Suprapubic skin (tissue), 4 donors: ENCODE measurements at regions not wholly inside any gene's neighbourhood (a gene's known extent, or its start where the extent isn't known, plus 50 kb on each side); places are given as distances from the start of the nearest gene placed in this dataset.

Experiments
- DNase-seq, 2 donors: peaks; one replicate each; pipeline ENCODE4 v3.0.0-alpha.2; 2019; ENCODE audit warnings: low spot score in 2 of 2
- H3K27ac ChIP-seq: fragments of 200-600 bp; sonication (generic); one replicate; pipeline ENCODE4 v1.5.1; 2019
- H3K27me3 ChIP-seq: fragments of 200-600 bp; sonication (generic); one replicate; pipeline ENCODE4 v1.5.1; 2019
- H3K36me3 ChIP-seq: fragments of 200-600 bp; sonication (generic); one replicate; pipeline ENCODE4 v1.5.1; 2019
- H3K4me1 ChIP-seq: fragments of 200-600 bp; sonication (generic); one replicate; pipeline ENCODE4 v1.5.1; 2019
- H3K4me3 ChIP-seq: fragments of 200-600 bp; sonication (generic); one replicate; pipeline ENCODE4 v1.5.1; 2019; ENCODE audit warnings: mild to moderate bottlenecking
- H3K9me3 ChIP-seq: fragments of 200-600 bp; sonication (generic); one replicate; pipeline ENCODE4 v1.5.1; 2019
- EP300 ChIP-seq: sonication (generic); formaldehyde crosslinking; IDR thresholded peaks from one replicate; pipeline ENCODE4 v1.6.1; 2017; ENCODE audit warnings: antibody characterized with exemption
- POLR2A ChIP-seq, 2 donors: fragments of 450-650 bp; IDR thresholded peaks; one replicate each; pipeline ENCODE4 v1.6.1; 2017; ENCODE audit warnings: antibody characterized with exemption in 2 of 2, mild to moderate bottlenecking in 2 of 2, moderate library complexity in 2 of 2
- POLR2AphosphoS5 ChIP-seq, 3 donors: sonication (generic); formaldehyde crosslinking; IDR thresholded peaks; one replicate each; pipeline ENCODE4 v1.6.1; 2017; ENCODE audit warnings: antibody characterized with exemption in 3 of 3
- WGBS: methylation state at CpG from one replicate; pipeline ENCODE4 v1.1.5; 2018; 5-methylcytosine and 5-hydroxymethylcytosine counted together
- TF ChIP-seq, protein P1 (sequence below), 2 donors: fragments of 200-600 bp in 1 of 2; fragments of 450-650 bp in 1 of 2; sonication (generic) in 1 of 2; IDR thresholded peaks; one replicate each; pipeline ENCODE4 v1.5.1; 2016 to 2019; ENCODE audit warnings: antibody characterized with exemption in 2 of 2, mild to moderate bottlenecking in 1 of 2, moderate library complexity in 1 of 2

DNA sequence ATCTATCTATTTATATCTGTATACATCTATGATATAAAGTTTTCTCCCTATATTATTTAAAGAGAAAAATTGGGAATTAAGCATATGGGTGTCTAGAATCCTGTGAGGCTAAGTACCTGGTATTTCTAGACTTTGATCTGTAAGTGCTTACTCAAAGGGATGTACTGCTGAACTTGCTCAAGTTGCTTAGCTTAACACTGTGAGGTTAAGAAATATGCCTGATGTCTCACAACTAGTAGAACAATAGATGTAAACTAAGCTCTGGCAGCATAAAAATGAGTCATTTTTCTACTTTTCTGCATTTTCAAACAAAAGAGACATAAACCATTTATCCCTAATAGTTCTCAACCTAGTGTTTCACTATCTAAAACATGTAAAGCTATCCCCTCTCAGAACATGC, 744.4 kb upstream of the ANO3 start:
- H3K27me3 ChIP-seq: no peaks in the 10 kb centered on the region
- H3K4me3 ChIP-seq: no peak overlapping the region
- no peak overlapping the region for H3K27ac ChIP-seq
- no peaks in the 10 kb centered on the region for H3K4me1 ChIP-seq
- no peaks in the 10 kb centered on the region for H3K36me3 ChIP-seq
- DNase-seq: no peak
- no peaks in the 10 kb centered on the region for H3K9me3 ChIP-seq
- TF ChIP-seq EP300: no peak
- no peak for TF ChIP-seq POLR2AphosphoS5 (IDR thresholded peaks at IDR 0.05)
- TF ChIP-seq, protein P1, sequence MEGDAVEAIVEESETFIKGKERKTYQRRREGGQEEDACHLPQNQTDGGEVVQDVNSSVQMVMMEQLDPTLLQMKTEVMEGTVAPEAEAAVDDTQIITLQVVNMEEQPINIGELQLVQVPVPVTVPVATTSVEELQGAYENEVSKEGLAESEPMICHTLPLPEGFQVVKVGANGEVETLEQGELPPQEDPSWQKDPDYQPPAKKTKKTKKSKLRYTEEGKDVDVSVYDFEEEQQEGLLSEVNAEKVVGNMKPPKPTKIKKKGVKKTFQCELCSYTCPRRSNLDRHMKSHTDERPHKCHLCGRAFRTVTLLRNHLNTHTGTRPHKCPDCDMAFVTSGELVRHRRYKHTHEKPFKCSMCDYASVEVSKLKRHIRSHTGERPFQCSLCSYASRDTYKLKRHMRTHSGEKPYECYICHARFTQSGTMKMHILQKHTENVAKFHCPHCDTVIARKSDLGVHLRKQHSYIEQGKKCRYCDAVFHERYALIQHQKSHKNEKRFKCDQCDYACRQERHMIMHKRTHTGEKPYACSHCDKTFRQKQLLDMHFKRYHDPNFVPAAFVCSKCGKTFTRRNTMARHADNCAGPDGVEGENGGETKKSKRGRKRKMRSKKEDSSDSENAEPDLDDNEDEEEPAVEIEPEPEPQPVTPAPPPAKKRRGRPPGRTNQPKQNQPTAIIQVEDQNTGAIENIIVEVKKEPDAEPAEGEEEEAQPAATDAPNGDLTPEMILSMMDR (IDR thresholded peaks at IDR 0.05): no peak
- TF ChIP-seq POLR2A (IDR thresholded peaks at IDR 0.05): no peak

GRCh38 chr11:25593221-25593620, 738.7 kb upstream of the ANO3 start:
- 73% methylated on average over 5 of the region's 5 CpGs for WGBS
- no peak overlapping the region for H3K4me3 ChIP-seq
- H3K27ac ChIP-seq: no peak overlapping the region
- no peaks in the 10 kb centered on the region for H3K9me3 ChIP-seq
- H3K4me1 ChIP-seq: no peaks in the 10 kb centered on the region
- TF ChIP-seq EP300 (no peak), POLR2AphosphoS5 (IDR thresholded peaks at IDR 0.05) (no peak), POLR2A (IDR thresholded peaks at IDR 0.05) (no peak)
- TF ChIP-seq, protein P1 (IDR thresholded peaks at IDR 0.05): no peak
- no peaks in the 10 kb centered on the region for H3K27me3 ChIP-seq
- no peak for DNase-seq
- H3K36me3 ChIP-seq: no peaks in the 10 kb centered on the region

DNA sequence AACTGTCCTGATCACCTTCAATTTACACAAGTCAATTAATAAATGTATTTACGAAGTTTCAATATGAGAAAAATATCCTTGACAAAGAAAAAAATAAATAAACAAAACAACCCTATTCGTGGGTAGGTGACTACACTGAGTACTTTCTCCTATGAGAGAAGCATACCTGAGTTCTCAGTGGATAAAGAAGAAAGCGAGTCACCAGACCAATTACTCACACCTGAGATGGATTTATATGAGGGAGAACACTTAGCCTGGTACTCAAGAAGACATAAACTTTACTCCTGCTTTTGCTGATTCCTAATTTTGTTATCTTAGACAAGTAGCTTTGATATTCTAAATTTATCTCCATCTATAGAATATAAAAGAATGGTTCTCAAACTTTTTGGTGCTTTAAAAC, 735.2 kb upstream of the ANO3 start:
- Histone ChIP-seq H3K9me3 (no peaks in the 10 kb centered on the region), H3K27ac (no peak overlapping the region), H3K27me3 (no peaks in the 10 kb centered on the region), H3K36me3 (no peaks in the 10 kb centered on the region), H3K4me1 (no peaks in the 10 kb centered on the region), H3K4me3 (no peak overlapping the region)
- WGBS: 84% methylated on average over 3 of the region's 3 CpGs
- TF ChIP-seq, protein P1 (IDR thresholded peaks at IDR 0.05): no peak
- TF ChIP-seq EP300 (no peak), POLR2A (IDR thresholded peaks at IDR 0.05) (no peak), POLR2AphosphoS5 (IDR thresholded peaks at IDR 0.05) (no peak)
- DNase-seq: no peak

DNA sequence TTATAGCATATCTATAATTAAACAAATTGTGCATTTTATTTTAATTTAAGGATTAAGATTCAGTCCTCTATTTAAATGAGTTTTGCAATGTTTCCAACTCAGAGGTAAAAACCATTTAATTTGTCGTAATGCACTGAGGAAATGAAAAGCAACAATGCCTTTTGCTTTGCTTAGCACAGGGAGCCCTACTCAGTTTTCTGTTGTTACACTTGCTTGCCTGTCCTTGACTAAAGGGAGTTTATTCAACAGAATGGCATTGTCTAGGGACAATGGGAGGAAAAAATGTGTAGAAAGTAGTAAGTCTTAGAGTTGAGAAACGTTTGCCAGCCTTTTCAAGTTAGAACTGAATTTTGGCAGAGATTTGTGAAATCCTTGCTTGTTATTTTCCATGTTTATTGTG, 734.2 kb upstream of the ANO3 start:
- no peak for DNase-seq
- Histone ChIP-seq H3K27ac (no peak overlapping the region), H3K4me1 (no peaks in the 10 kb centered on the region), H3K4me3 (no peak overlapping the region), H3K9me3 (no peaks in the 10 kb centered on the region), H3K27me3 (no peaks in the 10 kb centered on the region), H3K36me3 (no peaks in the 10 kb centered on the region)
- 34% methylated on average over 2 of the region's 2 CpGs for WGBS
- TF ChIP-seq, protein P1 (IDR thresholded peaks at IDR 0.05): no peak
- TF ChIP-seq POLR2A (IDR thresholded peaks at IDR 0.05) (no peak), EP300 (no peak), POLR2AphosphoS5 (IDR thresholded peaks at IDR 0.05) (no peak)

DNA sequence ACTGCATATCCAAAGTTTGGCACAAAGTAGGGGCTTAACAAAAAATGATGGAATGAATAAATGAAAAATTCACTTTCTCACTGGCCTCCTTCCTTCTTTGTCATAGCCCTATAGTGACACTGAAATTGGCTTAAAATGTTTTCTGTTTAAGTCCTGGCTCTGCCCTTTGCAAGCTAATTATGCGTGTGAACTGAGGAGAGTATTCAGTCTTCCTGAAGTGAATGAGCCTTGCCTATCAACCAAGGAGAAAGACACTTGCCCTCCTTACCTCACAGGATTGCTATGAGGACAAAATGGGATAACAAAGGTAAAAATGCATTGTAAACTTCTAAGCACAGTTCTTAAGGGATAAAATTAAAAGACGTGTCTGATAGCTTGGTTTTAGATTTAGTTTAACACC, 729.8 kb upstream of the ANO3 start:
- 81% methylated on average over 2 of the region's 2 CpGs for WGBS
- TF ChIP-seq, protein P1 (IDR thresholded peaks at IDR 0.05): no peak
- TF ChIP-seq POLR2A (IDR thresholded peaks at IDR 0.05) (no peak), POLR2AphosphoS5 (IDR thresholded peaks at IDR 0.05) (no peak), EP300 (no peak)

More for the DNA sequence above, 729.8 kb upstream of the ANO3 start:
- no peaks in the 10 kb centered on the region for H3K9me3 ChIP-seq
- no peaks in the 10 kb centered on the region for H3K27me3 ChIP-seq
- H3K4me3 ChIP-seq: no peak overlapping the region
- H3K27ac ChIP-seq: no peak overlapping the region
- DNase-seq: no peak
- H3K4me1 ChIP-seq: no peaks in the 10 kb centered on the region
- no peaks in the 10 kb centered on the region for H3K36me3 ChIP-seq
